GM23338 (cell line): ENCODE measurements at regions not wholly inside any gene's neighbourhood (a gene's known extent, or its start where the extent isn't known, plus 50 kb on each side); places are given as distances from the start of the nearest gene placed in this dataset.

ENCODE experiments used
- ATAC-seq: fragments of 200-7000 bp; cut with Tn5 transposase; 3 replicates; pipeline ENCODE4 v1.9.1; 2020
- DNase-seq: peaks from one replicate; pipeline ENCODE4 v3.0.0-alpha.2; 2015; ENCODE audit warnings: low spot score
- H2AFZ ChIP-seq: fragments of 200-600 bp; sonication (generic); 2 replicates; pipeline ENCODE4 v1.8.0; 2016; ENCODE audit warnings: antibody characterized with exemption, mild to moderate bottlenecking, moderate library complexity
- H3F3A ChIP-seq: fragments of 200-600 bp; sonication (generic); replicated peaks from 2 replicates; pipeline ENCODE4 v1.8.0; 2017; ENCODE audit warnings: antibody characterized with exemption, mixed run types, low read depth
- H3K27ac ChIP-seq: fragments of 200-600 bp; sonication (generic); 2 replicates; pipeline ENCODE4 v1.6.1; 2016; ENCODE audit warnings: low read depth
- H3K27me3 ChIP-seq: fragments of 200-600 bp; sonication (generic); 2 replicates; pipeline ENCODE4 v1.8.0; 2016; ENCODE audit warnings: mild to moderate bottlenecking, mixed run types, moderate library complexity; ENCODE audit not compliant: insufficient read depth
- H3K36me3 ChIP-seq: fragments of 200-600 bp; sonication (generic); 2 replicates; pipeline ENCODE4 v1.8.0; 2016; ENCODE audit warnings: mild to moderate bottlenecking; ENCODE audit not compliant: insufficient read depth
- H3K4me1 ChIP-seq: fragments of 200-600 bp; sonication (generic); 2 replicates; pipeline ENCODE4 v1.8.0; 2016; ENCODE audit warnings: mild to moderate bottlenecking, moderate library complexity; ENCODE audit not compliant: insufficient read depth
- H3K4me2 ChIP-seq: fragments of 200-600 bp; sonication (generic); 2 replicates; pipeline ENCODE4 v1.7.1; 2017; ENCODE audit warnings: mixed run types
- H3K4me3 ChIP-seq: fragments of 200-600 bp; sonication (generic); 2 replicates; pipeline ENCODE4 v1.6.1; 2016; ENCODE audit warnings: mixed run types
- H3K79me2 ChIP-seq: fragments of 200-600 bp; sonication (generic); replicated peaks from 2 replicates; pipeline ENCODE4 v1.8.0; 2017; ENCODE audit warnings: mild to moderate bottlenecking; ENCODE audit not compliant: insufficient read depth
- H3K9me2 ChIP-seq: fragments of 200-600 bp; sonication (generic); 2 replicates; pipeline ENCODE4 v1.8.0; 2017; ENCODE audit not compliant: insufficient read depth
- H4K20me1 ChIP-seq: fragments of 200-600 bp; sonication (generic); replicated peaks from 2 replicates; pipeline ENCODE4 v1.8.0; 2017; ENCODE audit warnings: mild to moderate bottlenecking; ENCODE audit not compliant: insufficient read depth
- H3K27ac Mint-ChIP-seq: 2 replicates; pipeline ENCODE4 v1.8.0; 2020; ENCODE audit warnings: inconsistent platforms, mild to moderate bottlenecking, moderate library complexity, mixed read lengths
- H3K27me3 Mint-ChIP-seq: 3 replicates; pipeline ENCODE4 v1.8.0; 2022; ENCODE audit warnings: low read depth, mild to moderate bottlenecking, moderate library complexity, mixed read lengths, inconsistent platforms; ENCODE audit not compliant: insufficient read depth, poor library complexity
- H3K36me3 Mint-ChIP-seq: 3 replicates; pipeline ENCODE4 v1.8.0; 2021; ENCODE audit warnings: low read depth, mild to moderate bottlenecking, inconsistent platforms, moderate library complexity, mixed read lengths
- H3K4me1 Mint-ChIP-seq: 3 replicates; pipeline ENCODE4 v1.8.0; 2020; ENCODE audit warnings: mild to moderate bottlenecking, inconsistent platforms, mixed read lengths
- H3K4me3 Mint-ChIP-seq: 3 replicates; pipeline ENCODE4 v1.8.0; 2021; ENCODE audit warnings: moderate library complexity, mild to moderate bottlenecking, inconsistent platforms, mixed read lengths
- H3K9me3 Mint-ChIP-seq: 3 replicates; pipeline ENCODE4 v1.8.0; 2020; ENCODE audit warnings: moderate library complexity, mild to moderate bottlenecking, inconsistent platforms, mixed read lengths
- CREB1 ChIP-seq: fragments of 250-450 bp; sonication (Bioruptor Pico); IDR thresholded peaks from 2 replicates; pipeline ENCODE4 v1.5.0; 2020; ENCODE audit warnings: low read depth, mild to moderate bottlenecking, moderate library complexity
- CTCF ChIP-seq, 2 experiments: fragments of 200-600 bp in 1 of 2; sonication (generic) in 1 of 2; conservative IDR thresholded peaks; 2 replicates each; pipeline versions ENCODE4 v1.5.1 to v1.6.1; 2016 to 2017; ENCODE audit warnings: antibody characterized with exemption in 2 of 2, low read depth in 2 of 2, mild to moderate bottlenecking in 2 of 2, moderate library complexity in 1 of 2
- EZH2 ChIP-seq: fragments of 200-600 bp; sonication (generic); IDR thresholded peaks from one replicate; pipeline ENCODE4 v1.8.0; 2017; ENCODE audit warnings: antibody characterized with exemption, mild to moderate bottlenecking, low read depth; ENCODE audit not compliant: unreplicated experiment
- EZH2phosphoT487 ChIP-seq: fragments of 200-600 bp; sonication (generic); IDR thresholded peaks from one replicate; pipeline ENCODE4 v1.8.1; 2018; ENCODE audit warnings: antibody characterized with exemption; ENCODE audit not compliant: unreplicated experiment
- JUNB ChIP-seq: IDR thresholded peaks from one replicate; pipeline ENCODE4 v1.6.1; 2016; ENCODE audit warnings: antibody characterized with exemption; ENCODE audit not compliant: unreplicated experiment
- NANOG ChIP-seq: IDR thresholded peaks from 2 replicates; pipeline ENCODE4 v1.6.1; 2016; ENCODE audit warnings: antibody characterized with exemption, borderline replicate concordance
- POLR2AphosphoS5 ChIP-seq: IDR thresholded peaks from 2 replicates; pipeline ENCODE4 v1.6.1; 2016; ENCODE audit warnings: antibody characterized with exemption, low read depth
- STAT1 ChIP-seq: IDR thresholded peaks from one replicate; pipeline ENCODE4 v1.6.1; 2016; ENCODE audit warnings: antibody characterized with exemption; ENCODE audit not compliant: unreplicated experiment
- ZNF114 ChIP-seq: fragments of 250-450 bp; sonication (Bioruptor Pico); IDR thresholded peaks from 2 replicates; pipeline ENCODE4 v1.5.0; 2020; ENCODE audit warnings: mild to moderate bottlenecking, moderate library complexity
- ZNF331 ChIP-seq: fragments of 250-450 bp; sonication (Bioruptor Pico); IDR thresholded peaks from 2 replicates; pipeline ENCODE4 v1.5.0; 2020; ENCODE audit warnings: low read depth, mild to moderate bottlenecking, moderate library complexity
- TF ChIP-seq, protein P1 (sequence below): IDR thresholded peaks from 2 replicates; pipeline ENCODE4 v1.6.1; 2016; ENCODE audit warnings: antibody characterized with exemption
- TF ChIP-seq, protein P2 (sequence below): IDR thresholded peaks from one replicate; pipeline ENCODE4 v1.6.1; 2018; ENCODE audit warnings: antibody characterized with exemption; ENCODE audit not compliant: unreplicated experiment

DNA sequence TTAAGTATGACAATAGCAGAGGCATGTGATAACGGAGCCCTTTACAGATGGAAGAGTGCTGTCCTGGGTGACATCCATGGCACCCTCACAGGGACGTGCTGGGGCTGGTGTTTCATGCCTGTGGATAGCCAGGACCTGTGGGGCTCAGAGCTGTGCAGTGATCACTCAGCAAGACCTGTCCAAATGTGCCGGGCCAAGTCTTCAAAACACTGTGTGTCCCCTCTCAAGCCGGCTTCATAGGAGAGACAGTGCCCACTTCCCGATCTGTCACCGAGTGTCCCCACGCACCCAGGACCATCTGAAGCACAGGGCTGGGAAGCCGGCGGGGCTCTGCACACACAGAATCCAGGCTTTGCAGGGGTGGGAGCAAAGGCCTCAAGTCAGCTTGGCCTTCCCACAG lies 217.2 kb upstream of the IGF1R start (continued):
- TF ChIP-seq POLR2AphosphoS5 (no peak), EZH2phosphoT487 (no peak), JUNB (no peak), ZNF114 (CRISPR knock-in tag) (no peak), EZH2 (no peak), NANOG (no peak), CTCF (conservative IDR thresholded peaks at IDR 0.05; ENCODE audit: low read depth in 2 of 2) (no peak), STAT1 (no peak), ZNF331 (CRISPR knock-in tag) (no peak)
- TF ChIP-seq, protein P1, sequence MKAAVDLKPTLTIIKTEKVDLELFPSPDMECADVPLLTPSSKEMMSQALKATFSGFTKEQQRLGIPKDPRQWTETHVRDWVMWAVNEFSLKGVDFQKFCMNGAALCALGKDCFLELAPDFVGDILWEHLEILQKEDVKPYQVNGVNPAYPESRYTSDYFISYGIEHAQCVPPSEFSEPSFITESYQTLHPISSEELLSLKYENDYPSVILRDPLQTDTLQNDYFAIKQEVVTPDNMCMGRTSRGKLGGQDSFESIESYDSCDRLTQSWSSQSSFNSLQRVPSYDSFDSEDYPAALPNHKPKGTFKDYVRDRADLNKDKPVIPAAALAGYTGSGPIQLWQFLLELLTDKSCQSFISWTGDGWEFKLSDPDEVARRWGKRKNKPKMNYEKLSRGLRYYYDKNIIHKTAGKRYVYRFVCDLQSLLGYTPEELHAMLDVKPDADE, result no peak
- TF ChIP-seq, protein P2, sequence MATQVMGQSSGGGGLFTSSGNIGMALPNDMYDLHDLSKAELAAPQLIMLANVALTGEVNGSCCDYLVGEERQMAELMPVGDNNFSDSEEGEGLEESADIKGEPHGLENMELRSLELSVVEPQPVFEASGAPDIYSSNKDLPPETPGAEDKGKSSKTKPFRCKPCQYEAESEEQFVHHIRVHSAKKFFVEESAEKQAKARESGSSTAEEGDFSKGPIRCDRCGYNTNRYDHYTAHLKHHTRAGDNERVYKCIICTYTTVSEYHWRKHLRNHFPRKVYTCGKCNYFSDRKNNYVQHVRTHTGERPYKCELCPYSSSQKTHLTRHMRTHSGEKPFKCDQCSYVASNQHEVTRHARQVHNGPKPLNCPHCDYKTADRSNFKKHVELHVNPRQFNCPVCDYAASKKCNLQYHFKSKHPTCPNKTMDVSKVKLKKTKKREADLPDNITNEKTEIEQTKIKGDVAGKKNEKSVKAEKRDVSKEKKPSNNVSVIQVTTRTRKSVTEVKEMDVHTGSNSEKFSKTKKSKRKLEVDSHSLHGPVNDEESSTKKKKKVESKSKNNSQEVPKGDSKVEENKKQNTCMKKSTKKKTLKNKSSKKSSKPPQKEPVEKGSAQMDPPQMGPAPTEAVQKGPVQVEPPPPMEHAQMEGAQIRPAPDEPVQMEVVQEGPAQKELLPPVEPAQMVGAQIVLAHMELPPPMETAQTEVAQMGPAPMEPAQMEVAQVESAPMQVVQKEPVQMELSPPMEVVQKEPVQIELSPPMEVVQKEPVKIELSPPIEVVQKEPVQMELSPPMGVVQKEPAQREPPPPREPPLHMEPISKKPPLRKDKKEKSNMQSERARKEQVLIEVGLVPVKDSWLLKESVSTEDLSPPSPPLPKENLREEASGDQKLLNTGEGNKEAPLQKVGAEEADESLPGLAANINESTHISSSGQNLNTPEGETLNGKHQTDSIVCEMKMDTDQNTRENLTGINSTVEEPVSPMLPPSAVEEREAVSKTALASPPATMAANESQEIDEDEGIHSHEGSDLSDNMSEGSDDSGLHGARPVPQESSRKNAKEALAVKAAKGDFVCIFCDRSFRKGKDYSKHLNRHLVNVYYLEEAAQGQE, result no peak

- no peak overlapping the region for H3K27ac Mint-ChIP-seq
- peaks cover 22% of the 10 kb centered on the region for H3K9me3 Mint-ChIP-seq
- peaks cover 6% of the 10 kb centered on the region; the same call in 1 of the 3 replicates for H3K36me3 Mint-ChIP-seq
- no peaks in the 10 kb centered on the region for H3K36me3 ChIP-seq
- H3K4me1 Mint-ChIP-seq, result no peaks in the 10 kb centered on the region
- no peak overlapping the region for H3K4me3 ChIP-seq
- H4K20me1 ChIP-seq, result no peaks in the 10 kb centered on the region
- no peak overlapping the region for H3K27ac ChIP-seq
- H3K4me1 ChIP-seq, result no peaks in the 10 kb centered on the region
- H3K27me3 Mint-ChIP-seq, result peaks cover 22% of the 10 kb centered on the region
- H3K4me2 ChIP-seq, result no peak overlapping the region
- 0 out of 2 replicates have a peak, but pooled peaks cover 3% of the 10 kb centered on the region for H3K9me2 ChIP-seq
- H3K4me3 Mint-ChIP-seq, result no peak overlapping the region
- no peak for DNase-seq
- no peak for ATAC-seq
- no peak for TF ChIP-seq CREB1
- no peak for TF ChIP-seq ZNF331 (CRISPR knock-in tag)
- no peak for TF ChIP-seq NANOG
- TF ChIP-seq, protein P2, result no peak
- no peaks in the 10 kb centered on the region for H3F3A ChIP-seq
- H3K27me3 ChIP-seq, result peaks cover 10% of the 10 kb centered on the region; the same call in 1 of the 2 replicates
- no peaks in the 10 kb centered on the region for H3K79me2 ChIP-seq
- H2AFZ ChIP-seq, result no peak overlapping the region
Measured at GRCh38 chr15:98433346-98433745, 215.0 kb upstream of the IGF1R start.
